Stimulated activated CD4-positive, alpha-beta T cell treated with anti-CD3 and anti-CD28 coated beads, TNF-alpha, amount 100 ng/mL, for 24 hours (primary cell): ENCODE measurements at regions not wholly inside any gene's neighbourhood (a gene's known extent, or its start where the extent isn't known, plus 50 kb on each side); places are given as distances from the start of the nearest gene placed in this dataset.
"Not testable (repeated sequence)": the region's sequence is repeated elsewhere in the genome, so short reads cannot be mapped to it uniquely, and the experiment has no call there.

Experiments used
- DNase-seq, 3 experiments: peaks; one replicate each; pipeline ENCODE4 v3.0.0-alpha.2; 2020; ENCODE audit warnings: low read depth in 3 of 3

DNA sequence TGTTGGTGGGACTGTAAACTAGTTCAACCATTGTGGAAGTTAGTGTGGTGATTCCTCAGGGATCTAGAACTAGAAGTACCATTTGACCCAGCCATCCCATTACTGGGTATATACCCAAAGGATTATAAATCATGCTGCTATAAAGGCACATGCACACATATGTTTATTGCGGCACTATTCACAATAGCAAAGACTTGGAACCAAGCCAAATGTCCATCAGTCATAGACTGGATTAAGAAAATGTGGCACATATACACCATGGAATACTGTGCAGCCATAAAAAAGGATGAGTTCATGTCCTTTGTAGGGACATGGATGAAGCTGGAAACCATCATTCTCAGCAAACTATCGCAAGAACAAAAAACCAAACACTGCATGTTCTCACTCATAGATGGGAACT is 334.5 kb upstream of the SPRY2 start:
- not testable (repeated sequence) for DNase-seq

DNA sequence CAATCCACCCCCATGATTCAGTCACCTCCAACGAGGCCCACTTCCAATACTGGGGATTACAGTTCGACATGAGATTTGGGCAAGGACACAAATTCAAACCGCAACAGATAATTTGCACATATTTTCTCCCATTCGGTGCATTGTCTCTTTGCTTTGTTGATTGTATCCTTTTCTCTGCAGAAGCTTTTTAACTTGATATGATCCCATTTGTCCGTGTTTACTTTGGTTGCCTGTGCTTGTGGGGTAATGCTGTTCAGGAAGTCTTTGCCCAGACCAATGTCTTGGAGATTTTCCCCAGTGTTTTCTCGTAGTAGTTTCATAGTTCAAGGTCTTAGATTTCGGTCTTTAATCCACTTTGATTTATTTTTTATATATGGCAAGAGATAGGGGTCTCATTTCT is 330.8 kb upstream of the SPRY2 start:
- DNase-seq, result no peak

DNA sequence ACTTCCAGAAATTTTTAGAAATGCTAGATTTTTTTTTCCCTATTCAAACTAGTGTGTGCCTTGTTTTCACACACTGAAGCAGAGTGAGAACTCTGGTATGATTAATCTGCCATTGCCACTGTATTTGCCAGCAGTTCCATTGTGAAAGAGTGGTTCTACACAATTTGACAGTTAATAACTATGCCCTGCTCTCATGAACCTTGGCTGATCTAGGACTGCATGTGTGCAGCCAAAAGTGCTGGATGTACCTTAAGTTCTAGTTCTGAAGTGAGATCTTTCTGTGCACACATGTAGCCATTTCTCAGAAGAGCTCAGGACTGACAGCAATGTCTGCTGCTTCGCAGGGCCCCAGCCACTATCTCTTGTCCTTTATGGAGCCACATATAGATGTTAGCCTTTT is 328.2 kb upstream of the SPRY2 start:
- no peak for DNase-seq

DNA sequence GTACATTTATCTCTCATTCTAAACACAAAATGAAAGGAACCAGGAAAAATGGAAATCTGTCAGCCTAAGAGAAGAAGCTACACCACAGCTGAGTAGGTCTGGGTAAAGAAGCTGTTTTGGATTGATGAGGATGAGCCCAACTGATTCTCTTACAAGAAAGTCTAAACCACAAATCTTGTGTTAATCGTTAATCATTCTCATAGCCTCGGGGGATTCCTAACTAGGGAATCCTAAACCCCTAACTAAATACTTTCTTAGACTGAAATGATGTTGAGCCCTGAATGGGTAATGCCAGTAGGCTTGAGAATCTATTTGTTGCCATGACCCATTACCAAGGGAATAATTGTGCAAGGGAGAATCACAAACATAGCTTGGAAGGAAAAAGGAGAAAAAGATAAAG is 327.5 kb upstream of the SPRY2 start:
- no peak for DNase-seq

DNA sequence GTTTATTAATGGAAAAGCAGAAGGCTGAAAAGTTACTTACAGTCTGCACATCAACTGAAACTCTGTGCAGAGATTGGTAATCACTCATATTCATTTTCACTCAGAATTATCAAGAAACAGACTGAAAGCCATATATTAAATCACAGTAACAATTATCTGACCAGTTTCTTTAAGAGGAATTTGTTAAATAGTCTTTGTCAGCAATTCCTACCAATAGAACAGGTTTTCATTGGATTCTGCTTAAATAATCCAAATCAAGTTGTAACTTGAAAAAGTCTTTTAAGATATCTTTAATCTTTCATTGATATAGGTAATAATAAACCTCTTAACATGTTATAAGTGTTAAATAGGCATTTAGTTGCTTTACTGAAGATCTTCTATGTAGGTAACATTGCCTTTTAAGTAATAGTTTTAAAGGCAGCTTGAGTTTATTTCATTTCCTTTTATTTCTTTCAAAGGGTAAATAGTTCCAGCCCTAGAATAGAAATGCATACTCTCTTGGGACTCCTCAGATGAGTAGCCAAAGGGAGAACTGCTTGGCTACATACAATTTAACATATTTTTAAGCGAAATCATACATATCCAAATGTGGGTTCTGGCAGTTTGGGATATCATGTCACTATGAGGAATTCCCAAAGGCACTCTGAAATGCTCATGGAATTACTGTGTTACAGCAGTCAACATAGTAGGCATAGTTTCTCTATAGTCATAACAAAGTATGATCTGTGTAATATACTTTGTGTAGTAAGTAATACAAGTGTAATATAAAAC is 326.0 kb upstream of the SPRY2 start:
- no peak for DNase-seq

DNA sequence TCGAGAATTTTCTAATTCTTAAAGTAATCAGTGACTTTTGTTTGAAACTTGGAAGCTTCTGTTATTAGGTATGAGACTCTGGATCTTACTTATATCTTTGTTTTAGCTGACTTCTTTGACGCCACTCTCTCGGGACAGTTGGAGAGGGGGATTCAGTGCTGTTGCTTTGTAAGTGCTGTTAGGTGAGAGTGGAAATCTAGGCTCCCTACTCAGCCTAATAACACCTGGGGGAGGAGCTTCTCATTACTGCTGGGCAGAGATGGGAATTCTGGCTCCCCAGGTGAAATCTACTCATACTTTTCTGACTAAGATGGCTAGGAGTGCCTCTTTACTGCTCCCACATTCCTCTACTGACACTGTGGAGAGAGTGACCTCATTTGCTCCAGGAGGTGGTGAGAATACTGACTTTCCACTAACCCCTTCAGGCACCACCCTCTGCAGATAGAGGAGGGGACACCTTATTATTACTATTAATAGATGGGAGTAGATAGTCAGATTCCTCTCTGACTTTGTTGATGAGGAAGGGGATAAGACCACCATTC is 324.9 kb upstream of the SPRY2 start:
- no peak for DNase-seq

DNA sequence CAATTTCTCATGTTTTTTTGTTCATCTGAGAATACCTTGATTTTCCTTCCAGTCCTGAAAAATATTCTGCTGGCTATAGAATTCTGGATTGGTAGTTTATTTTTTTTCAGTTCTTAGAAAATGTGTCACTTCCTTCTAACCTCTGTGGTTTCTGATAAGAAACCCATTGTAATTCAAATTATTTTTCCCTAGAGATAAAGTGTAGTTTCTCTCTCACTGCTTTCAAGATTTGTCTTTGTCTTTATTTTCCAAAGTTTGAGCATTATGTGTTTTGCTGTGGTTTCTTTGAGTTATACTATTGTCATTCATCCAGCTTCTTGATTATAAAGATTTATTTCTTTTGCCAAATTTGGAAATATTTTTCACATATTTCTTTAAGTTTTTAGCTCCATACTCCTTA is 324.0 kb upstream of the SPRY2 start:
- DNase-seq, result no peak

DNA sequence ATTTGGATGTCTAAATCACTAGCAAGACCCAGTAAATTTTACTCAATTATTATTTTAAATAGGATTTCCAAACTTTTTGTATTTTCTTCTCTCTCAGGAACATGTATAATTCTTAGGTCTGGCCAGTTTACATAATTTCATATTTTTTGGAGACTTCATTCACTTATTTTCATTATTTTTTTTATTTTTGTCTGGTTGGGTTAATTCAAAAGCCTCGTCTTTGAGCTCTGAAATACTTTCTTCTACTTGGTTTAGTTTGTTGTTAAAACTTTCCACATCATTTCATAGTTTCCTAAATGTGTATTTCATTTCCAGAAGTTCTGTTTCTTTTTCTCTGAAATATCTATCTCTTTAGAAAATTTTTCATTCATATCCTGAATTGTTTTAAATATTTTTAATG is 322.9 kb upstream of the SPRY2 start:
- DNase-seq, result no peak

DNA sequence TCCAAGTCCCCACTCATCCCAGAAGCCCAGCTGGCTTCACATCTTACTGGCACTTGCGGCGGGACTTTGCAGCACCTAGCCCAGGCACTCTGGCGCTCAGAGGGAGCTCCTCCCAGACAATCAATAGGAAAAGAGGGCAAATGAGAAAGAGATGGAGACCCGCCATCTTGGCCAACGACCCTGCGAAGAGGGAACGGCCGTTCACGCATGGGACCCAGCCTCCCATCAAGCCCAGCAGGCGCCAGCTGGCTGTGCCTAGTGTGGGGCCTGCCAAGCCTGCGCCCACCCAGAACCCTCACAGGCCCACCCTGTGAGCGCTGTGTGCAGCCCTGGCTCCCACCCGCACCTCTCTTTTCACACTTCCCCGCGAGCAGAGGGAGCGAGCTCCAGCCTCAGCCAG is 317.8 kb upstream of the SPRY2 start:
- DNase-seq, result no peak

DNA sequence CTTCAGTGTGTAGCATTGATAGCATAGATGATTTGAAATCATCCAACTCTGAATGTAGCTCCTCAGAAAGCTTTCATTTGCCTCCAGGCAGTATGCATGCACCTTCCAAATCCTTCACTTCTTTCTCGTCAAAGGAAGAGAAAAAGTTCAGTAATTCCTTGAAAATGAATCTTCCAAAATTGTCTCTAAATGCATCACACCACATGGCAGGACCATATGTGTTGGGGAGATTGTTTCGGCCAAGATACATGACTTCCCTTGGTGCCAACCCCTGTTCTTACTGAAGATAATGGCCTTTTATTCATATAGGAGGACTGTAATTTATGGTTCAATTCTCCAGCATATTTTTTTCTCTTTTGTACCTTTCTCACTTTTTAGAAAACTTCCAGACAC is 315.6 kb upstream of the SPRY2 start:
- DNase-seq, result no peak

DNA sequence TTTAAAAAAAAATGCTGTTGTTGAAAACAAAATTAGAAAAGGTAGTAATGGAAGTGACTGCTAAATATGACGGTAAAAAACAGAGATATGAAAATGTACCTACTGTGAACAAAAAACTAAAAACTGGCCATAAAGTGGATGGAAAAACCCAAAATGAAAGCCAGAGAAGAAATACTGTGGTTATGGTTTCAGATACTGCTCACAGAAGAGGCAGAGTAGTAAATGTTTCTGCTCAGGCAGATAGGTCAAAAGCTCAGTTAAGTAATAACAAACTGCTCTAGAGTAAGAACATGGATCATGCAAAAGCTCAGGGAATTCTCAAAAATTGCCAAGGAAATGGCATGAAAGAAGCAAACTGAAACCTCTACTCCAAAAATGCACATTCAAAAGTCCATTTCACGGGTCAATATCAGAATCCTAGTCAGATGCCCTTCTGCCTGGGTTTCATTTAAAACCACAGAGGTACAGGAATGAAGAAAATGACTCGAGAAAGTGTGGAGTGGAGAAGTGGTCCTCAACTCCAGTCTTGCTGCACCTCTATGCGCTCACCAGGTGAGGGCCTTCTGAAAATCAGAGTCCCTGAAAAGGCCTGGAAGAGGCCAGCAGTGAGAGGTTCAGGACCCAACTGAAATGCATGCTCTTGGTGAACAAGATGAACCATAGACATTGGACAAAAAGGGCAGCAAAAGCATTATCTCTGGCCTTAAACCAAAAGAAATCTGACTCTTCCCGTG is 315.0 kb upstream of the SPRY2 start:
- no peak for DNase-seq

DNA sequence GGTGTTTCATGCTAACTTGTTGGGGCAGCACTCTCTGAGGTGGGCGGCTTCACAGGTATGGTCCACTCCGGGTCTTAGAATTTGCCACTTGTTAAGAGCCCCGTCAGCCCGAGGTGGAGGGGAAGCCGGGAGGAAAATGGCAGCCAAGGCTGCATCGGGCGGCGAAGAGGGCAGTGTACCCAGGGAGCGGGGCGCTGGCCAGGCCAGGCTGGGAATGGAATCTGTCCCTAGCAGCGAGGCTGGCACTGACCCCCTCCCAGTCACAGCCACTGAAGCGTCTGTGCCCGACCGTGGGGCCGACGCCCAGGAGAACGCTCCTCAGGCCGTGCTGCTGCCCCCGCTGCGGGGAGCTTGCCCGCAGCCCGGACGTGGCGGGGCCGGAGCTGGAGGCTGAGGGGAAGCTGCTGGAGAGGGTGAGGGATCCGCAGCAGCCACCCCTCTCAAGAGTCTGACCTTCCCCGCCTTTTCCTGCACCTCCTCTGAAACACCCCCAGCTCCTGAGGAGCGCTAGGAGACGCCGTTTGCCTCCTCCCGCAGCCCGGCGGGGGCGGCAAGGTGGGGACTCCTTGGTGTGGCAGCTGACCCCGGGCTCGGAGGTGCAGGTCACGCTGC is 313.8 kb upstream of the SPRY2 start:
- no peak for DNase-seq

DNA sequence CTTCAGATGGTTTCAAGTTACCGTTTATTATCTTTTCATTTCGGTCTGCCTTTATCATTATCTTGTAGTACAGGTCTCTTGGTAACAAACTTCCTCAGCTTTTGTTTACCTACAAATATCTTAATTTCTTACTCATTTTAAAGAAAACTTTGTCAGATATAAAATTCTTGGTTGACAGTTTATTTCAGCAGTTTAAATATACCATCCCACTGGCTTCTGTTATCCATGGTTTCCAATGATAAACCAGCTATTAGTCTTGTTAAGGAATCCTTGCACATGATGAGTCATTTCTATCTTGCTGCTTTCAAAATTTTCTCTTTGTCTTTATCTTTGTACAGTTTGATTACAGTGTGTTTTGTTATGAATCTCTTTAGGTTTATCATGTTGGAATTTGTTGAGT is 308.3 kb upstream of the SPRY2 start:
- DNase-seq, result no peak

DNA sequence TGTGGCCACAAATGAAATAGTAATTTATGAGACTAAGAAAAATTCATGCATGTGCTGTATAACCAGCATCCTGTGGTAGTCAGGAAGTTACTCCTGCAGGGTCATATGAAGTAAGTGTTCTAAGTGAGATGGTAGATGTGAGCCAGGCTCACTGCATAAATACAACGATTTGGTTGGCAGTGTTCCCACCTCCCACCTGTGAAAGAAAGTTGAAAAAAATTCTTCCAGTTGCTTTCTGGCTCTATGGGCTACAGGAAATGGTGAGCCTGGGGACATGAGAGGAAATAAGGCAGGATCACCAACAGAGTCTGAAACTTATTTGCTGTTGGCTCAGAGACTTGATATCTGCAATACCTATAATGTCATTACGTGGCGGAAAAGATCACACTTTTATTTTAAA is 301.7 kb upstream of the SPRY2 start:
- no peak for DNase-seq

DNA sequence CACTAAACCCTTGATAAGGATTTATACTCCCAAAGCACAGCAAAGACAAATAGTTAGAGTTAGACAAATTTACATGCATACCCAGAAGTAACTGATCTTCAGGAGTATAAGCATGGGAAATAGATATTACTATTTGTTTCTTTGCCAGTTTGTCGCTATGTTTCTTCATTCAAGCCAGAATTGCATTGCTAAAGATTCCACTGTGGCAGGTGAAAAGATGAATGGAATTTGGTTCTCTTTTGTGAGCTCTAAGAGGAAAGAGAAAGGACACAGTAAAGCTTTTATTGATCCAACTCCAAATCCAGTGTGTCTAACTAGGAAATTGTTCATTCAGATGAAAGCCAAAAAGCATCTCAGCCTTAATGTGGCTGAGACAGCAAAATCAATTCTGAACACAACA is 292.3 kb upstream of the SPRY2 start:
- DNase-seq, result no peak

DNA sequence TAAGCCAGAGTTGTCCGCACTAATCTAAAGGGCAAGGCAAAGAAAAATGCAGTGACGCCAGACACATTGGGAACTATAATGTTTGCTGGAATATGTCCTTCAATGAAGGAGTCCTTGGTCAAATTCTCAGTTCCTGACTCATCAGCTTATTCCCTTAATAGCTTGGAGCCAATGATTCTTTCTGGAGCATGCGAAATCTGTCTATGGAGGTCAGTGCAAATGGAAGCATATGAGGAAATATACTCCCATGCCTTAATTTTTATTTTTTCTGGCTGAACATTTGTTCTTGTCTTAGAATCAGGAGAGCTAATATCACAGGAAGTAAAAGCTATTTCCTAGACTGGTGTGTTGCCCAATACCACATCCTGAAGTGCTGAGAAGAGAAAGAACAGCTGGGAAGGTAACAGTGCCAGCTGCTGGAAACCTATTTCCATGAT is 289.8 kb upstream of the SPRY2 start:
- no peak for DNase-seq

DNA sequence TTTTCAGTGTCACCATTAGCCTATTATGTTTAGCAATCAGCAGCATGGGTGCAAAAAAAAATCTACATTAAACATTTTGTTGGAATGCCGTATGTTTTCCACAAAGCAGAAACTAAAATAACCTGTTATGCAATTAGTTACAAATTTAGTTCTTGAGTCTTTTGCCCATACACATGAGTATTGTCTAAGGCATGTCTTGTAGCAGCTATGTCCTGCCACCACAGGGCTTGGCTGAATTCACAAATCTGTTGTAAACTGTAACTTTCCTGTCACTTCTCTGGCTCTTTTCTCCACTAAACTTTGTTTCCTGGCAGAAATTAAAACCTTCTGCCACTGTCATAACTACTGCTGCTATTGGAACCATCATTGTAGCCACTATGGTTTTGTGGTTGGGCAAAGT is 277.9 kb upstream of the SPRY2 start:
- DNase-seq, result no peak

DNA sequence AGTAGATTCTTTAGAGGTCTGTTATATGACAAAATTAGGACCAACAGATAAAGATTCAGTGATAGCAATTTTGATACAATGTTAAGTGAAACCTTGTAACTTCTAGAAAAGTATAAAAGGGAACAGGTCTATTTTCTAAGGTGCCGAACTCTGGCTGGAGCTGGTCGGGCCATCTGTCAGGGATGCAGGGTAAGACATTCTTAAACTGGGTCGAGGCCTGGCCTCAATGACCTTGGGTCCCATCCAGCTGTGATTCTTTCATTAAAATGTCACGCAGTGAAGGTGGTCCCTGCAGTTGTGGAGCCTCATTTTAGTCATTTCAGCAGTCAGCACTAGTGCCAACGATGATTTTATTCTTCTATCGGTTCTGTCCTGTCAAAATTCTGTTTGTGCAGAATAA is 271.9 kb upstream of the SPRY2 start:
- DNase-seq, result no peak

DNA sequence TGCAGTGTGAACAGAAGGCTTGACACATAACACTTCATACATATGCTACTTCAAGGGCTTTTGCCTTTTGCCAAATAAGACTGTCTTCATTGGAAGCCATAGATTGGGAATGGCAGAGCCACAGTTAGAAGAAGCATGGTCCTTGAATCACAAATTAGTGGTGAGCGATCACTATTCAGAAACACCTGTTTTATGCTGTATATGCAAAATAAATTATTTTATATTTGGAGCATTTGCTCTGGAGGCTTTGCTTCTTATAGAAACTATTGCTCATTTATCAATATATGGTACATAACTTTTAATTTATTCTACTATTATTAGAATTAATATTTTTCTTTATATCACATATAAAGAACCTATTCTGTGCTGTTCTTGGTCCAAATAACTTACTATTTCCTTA is 270.4 kb upstream of the SPRY2 start:
- no peak for DNase-seq

DNA sequence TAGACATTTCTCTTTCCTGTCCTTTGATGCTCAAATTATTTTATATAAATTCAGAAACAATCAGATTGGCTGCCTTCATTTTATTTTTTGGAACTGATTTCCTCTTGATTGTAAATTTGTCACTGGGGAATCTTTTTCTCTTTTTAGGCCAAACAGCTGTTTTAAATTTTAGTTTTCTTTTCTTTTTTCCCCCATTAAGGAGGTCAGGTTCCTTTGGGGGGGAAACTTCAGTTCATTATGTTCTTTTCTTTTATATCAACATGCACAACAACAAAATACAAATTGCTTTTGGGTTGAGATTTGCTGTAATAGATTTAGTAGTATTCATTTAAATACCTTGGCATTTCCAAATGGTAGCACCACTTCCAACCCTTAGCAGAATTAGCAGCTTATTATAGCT is 264.8 kb upstream of the SPRY2 start:
- no peak for DNase-seq

DNA sequence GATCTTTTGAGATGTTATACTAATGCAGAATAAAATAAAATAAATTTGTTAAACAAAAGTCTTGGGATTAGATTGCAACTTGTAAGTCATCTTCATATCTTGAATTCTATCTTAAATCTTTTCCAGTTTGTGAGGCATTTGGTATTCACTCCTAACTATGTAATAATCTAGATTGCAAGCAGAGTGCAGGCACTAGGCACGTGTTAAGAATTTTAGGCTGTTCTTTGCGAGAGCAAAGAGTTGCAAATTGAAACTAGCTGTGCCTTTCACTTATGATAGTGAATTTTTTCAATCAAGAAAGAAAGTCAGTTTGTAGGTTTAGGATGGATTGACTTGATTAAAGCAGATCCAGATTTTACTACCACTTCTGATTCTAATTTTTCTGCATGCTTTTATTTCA is 264.1 kb upstream of the SPRY2 start:
- DNase-seq, result no peak

DNA sequence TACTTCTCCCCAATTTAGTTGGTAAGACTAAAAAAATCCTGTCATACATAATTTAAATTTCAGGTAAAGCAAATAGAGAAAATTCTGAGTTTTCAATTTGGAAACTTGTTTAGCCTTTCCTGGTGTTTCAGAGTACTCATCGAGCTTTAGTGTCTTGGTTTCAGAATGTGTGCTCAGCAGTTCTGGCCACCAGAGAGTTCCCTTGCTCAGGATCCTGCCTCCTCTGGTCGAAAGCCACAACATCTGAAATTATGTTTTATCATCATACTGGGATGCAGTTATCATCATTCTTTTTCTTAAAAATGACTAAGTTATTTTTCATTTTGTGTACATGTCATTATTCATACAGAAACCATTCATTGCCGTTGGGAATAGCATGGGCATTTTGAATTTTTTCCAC is 263.2 kb upstream of the SPRY2 start:
- DNase-seq, result no peak

DNA sequence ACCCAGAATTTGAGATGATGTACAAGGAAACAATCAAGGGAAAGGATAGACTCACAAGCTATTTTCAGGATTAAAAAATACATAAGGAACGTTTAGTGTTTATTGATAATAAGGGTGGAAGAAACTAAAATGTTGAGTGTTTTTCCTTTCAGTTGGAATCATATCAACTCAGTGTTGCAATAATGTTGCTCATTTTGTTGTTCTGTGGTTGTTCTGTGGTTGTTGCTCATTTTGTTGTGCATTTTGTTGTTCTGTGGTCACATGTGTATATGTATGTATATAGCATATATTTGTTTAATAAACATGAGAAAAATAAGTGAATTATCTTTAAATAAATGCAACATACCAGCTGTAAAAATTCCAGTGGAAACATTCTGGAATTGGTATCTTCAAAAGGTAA is 262.4 kb upstream of the SPRY2 start:
- no peak for DNase-seq
